MCF 10A (cell line): ENCODE measurements at regions not wholly inside any gene's neighbourhood (a gene's known extent, or its start where the extent isn't known, plus 50 kb on each side); places are given as distances from the start of the nearest gene placed in this dataset.
A peak's percentile ranks its signal among the peaks of the same experiment; 100 is the strongest.
"Not testable (repeated sequence)": the region's sequence is repeated elsewhere in the genome, so short reads cannot be mapped to it uniquely, and the experiment has no call there.

Source experiments
- BruUV-seq: library from RNA; stranded (reverse); fragments of 400-500 nt; replicated peaks from 2 replicates; lab custom pipeline; 2021; lab: Mats Ljungman, UMichigan
- CTCF ChIA-PET: fragments of 300-600 bp; sonication (Branson Sonifier 250); formaldehyde crosslinking; extraction: SDS; loops from one replicate; lab custom pipeline; 2021; ENCODE audit warnings: antibody characterized with exemption, inconsistent platforms; lab: Yijun Ruan, JAX
- POLR2A ChIA-PET: fragments of 300-600, 350-650 bp; sonication (Branson Sonifier 250); formaldehyde crosslinking; extraction: SDS; loops from one replicate; lab custom pipeline; 2020; ENCODE audit warnings: antibody characterized with exemption, inconsistent platforms; lab: Yijun Ruan, JAX
- DNase-seq: peaks from one replicate; pipeline ENCODE4 v3.0.0-alpha.2; 2018; ENCODE audit not compliant: unreplicated experiment
- H3K27ac Mint-ChIP-seq: one replicate; pipeline ENCODE4 v1.8.0; 2022; ENCODE audit warnings: mild to moderate bottlenecking, low read depth, mixed read lengths; ENCODE audit not compliant: unreplicated experiment
- H3K27me3 Mint-ChIP-seq: one replicate; pipeline ENCODE4 v1.8.0; 2022; ENCODE audit warnings: mixed read lengths; ENCODE audit not compliant: insufficient read depth, unreplicated experiment
- H3K36me3 Mint-ChIP-seq: one replicate; pipeline ENCODE4 v1.8.0; 2022; ENCODE audit warnings: mild to moderate bottlenecking, moderate library complexity, mixed read lengths; ENCODE audit not compliant: insufficient read depth, unreplicated experiment
- H3K4me1 Mint-ChIP-seq: one replicate; pipeline ENCODE4 v1.8.0; 2022; ENCODE audit warnings: mixed read lengths; ENCODE audit not compliant: insufficient read depth, unreplicated experiment
- H3K4me3 Mint-ChIP-seq: one replicate; pipeline ENCODE4 v1.8.0; 2022; ENCODE audit warnings: mild to moderate bottlenecking, moderate library complexity, mixed read lengths; ENCODE audit not compliant: unreplicated experiment
- H3K9me3 Mint-ChIP-seq: one replicate; pipeline ENCODE4 v1.8.0; 2022; ENCODE audit warnings: mixed read lengths; ENCODE audit not compliant: unreplicated experiment
- CTCF ChIP-seq: fragments of 200-600 bp; IDR thresholded peaks from one replicate; pipeline ENCODE4 v1.8.0; 2022; ENCODE audit warnings: antibody characterized with exemption, mild to moderate bottlenecking; ENCODE audit not compliant: unreplicated experiment
- intact Hi-C: fragments of 100-400 bp; cut with micrococcal nuclease; formaldehyde crosslinking; loops from 2 replicates; pipeline ENCODE4 v1.14.1; 2022

- Mint-ChIP-seq H3K27ac (no peak overlapping the region), H3K4me3 (no peak overlapping the region), H3K4me1 (no peaks in the 10 kb centered on the region), H3K27me3 (no peaks in the 10 kb centered on the region), H3K36me3 (no peaks in the 10 kb centered on the region), H3K9me3 (peaks cover 17% of the 10 kb centered on the region)
- DNase-seq = no peak
- no peak for TF ChIP-seq CTCF
- ChIA-PET POLR2A (no interaction called here), CTCF (interaction anchor here (0.7 kb wide), 1 partner anchor 731 kb away, joined by 3 read pairs; no protein-coding TSS in a partner anchor)
- intact Hi-C loops = no loop called here
- BruUV-seq = no TSS peak
These were observed 122.2 kb downstream of the ZNF486 start for GRCh38 chr19:20289186-20289585.

GRCh38 chr19:20287070-20287469 is 120.1 kb downstream of the ZNF486 start:
- no peak for DNase-seq
- TF ChIP-seq CTCF = no peak
- Mint-ChIP-seq H3K4me3 (no peak overlapping the region), H3K27me3 (no peaks in the 10 kb centered on the region), H3K27ac (no peak overlapping the region), H3K36me3 (no peaks in the 10 kb centered on the region), H3K9me3 (peaks cover 27% of the 10 kb centered on the region), H3K4me1 (no peaks in the 10 kb centered on the region)
- intact Hi-C loops = no loop called here
- ChIA-PET POLR2A (no interaction called here), CTCF (interaction anchor here (0.6 to 1.0 kb wide), 2 partner anchors 9 to 66 kb away, joined by 3 to 4 read pairs; no protein-coding TSS in a partner anchor)
- BruUV-seq = no TSS peak

GRCh38 chr19:20285876-20286275 is 118.9 kb downstream of the ZNF486 start:
- DNase-seq, H3K4me3 Mint-ChIP-seq, H3K4me1 Mint-ChIP-seq, intact Hi-C loops, H3K27me3 Mint-ChIP-seq, H3K27ac Mint-ChIP-seq, BruUV-seq, CTCF ChIA-PET, H3K36me3 Mint-ChIP-seq, POLR2A ChIA-PET: not testable (repeated sequence)
- peaks cover 27% of the 10 kb centered on the region for H3K9me3 Mint-ChIP-seq

GRCh38 chr19:20279516-20279915 is 112.5 kb downstream of the ZNF486 start:
- CTCF ChIA-PET = no interaction called here
- DNase-seq = no peak
- H3K27ac Mint-ChIP-seq = no peak overlapping the region
- intact Hi-C loops = no loop called here
- no peak for TF ChIP-seq CTCF
- no peaks in the 10 kb centered on the region for H3K27me3 Mint-ChIP-seq
- H3K36me3 Mint-ChIP-seq = no peaks in the 10 kb centered on the region
- peaks cover 10% of the 10 kb centered on the region for H3K9me3 Mint-ChIP-seq
- POLR2A ChIA-PET = no interaction called here
- no peak overlapping the region for H3K4me3 Mint-ChIP-seq
- no TSS peak for BruUV-seq
- H3K4me1 Mint-ChIP-seq = no peaks in the 10 kb centered on the region

- Mint-ChIP-seq H3K27me3 (no peaks in the 10 kb centered on the region), H3K27ac (no peak overlapping the region), H3K36me3 (no peaks in the 10 kb centered on the region), H3K9me3 (peaks cover 10% of the 10 kb centered on the region), H3K4me3 (no peak overlapping the region), H3K4me1 (no peaks in the 10 kb centered on the region)
- ChIA-PET POLR2A (no interaction called here), CTCF (interaction anchor here (0.8 to 1.0 kb wide), 3 partner anchors 9 to 602 kb away, joined by 3 read pairs; no protein-coding TSS in a partner anchor)
- intact Hi-C loops = no loop called here
- peak; percentile 33 for TF ChIP-seq CTCF
- no TSS peak for BruUV-seq
- DNase-seq = peak; percentile 30
These were observed 111.3 kb downstream of the ZNF486 start for GRCh38 chr19:20278342-20278741.

GRCh38 chr19:20276732-20277082 is 109.7 kb downstream of the ZNF486 start:
- BruUV-seq, intact Hi-C loops, H3K4me1 Mint-ChIP-seq, H3K27ac Mint-ChIP-seq, H3K27me3 Mint-ChIP-seq, H3K36me3 Mint-ChIP-seq, H3K9me3 Mint-ChIP-seq, POLR2A ChIA-PET, DNase-seq, H3K4me3 Mint-ChIP-seq: not testable (repeated sequence)
- CTCF ChIA-PET = interaction anchor here (1.1 kb wide), 1 partner anchor 744 kb away, joined by 3 read pairs; no protein-coding TSS in a partner anchor
